Smooth muscle cell (in vitro differentiated cells): ENCODE measurements at regions not wholly inside any gene's neighbourhood (a gene's known extent, or its start where the extent isn't known, plus 50 kb on each side); places are given as distances from the start of the nearest gene placed in this dataset.

Experiments
- DNase-seq: peaks from one replicate; lab custom pipeline; 2025; ENCODE audit not compliant: unreplicated experiment; lab: John Stamatoyannopoulos, UW
- H2AFZ ChIP-seq: fragments of 200-600 bp; sonication (generic); 2 replicates; pipeline ENCODE4 v1.6.0; 2016; ENCODE audit warnings: antibody characterized with exemption, low read depth, mild to moderate bottlenecking
- H3F3A ChIP-seq: fragments of 200-600 bp; sonication (generic); 2 replicates; pipeline ENCODE4 v1.6.0; 2017; ENCODE audit warnings: antibody characterized with exemption, low read depth
- H3K27ac ChIP-seq: fragments of 200-600 bp; sonication (generic); 2 replicates; pipeline ENCODE4 v1.5.1; 2016; ENCODE audit warnings: low read depth, mild to moderate bottlenecking
- H3K27me3 ChIP-seq: fragments of 200-600 bp; sonication (generic); 2 replicates; pipeline ENCODE4 v1.6.1; 2016; ENCODE audit warnings: low read depth, mild to moderate bottlenecking
- H3K36me3 ChIP-seq: fragments of 200-600 bp; sonication (generic); 2 replicates; pipeline ENCODE4 v1.5.1; 2016; ENCODE audit warnings: low read depth
- H3K4me1 ChIP-seq: fragments of 200-600 bp; sonication (generic); 2 replicates; pipeline ENCODE4 v1.5.1; 2016; ENCODE audit warnings: low read depth
- H3K4me2 ChIP-seq: fragments of 200-600 bp; sonication (generic); 2 replicates; pipeline ENCODE4 v1.6.0; 2016; ENCODE audit warnings: mild to moderate bottlenecking
- H3K4me3 ChIP-seq: fragments of 200-600 bp; sonication (generic); 2 replicates; pipeline ENCODE4 v1.5.1; 2016; ENCODE audit warnings: mild to moderate bottlenecking
- H3K79me2 ChIP-seq: fragments of 200-600 bp; sonication (generic); 2 replicates; pipeline ENCODE4 v1.6.0; 2016; ENCODE audit warnings: low read depth, mild to moderate bottlenecking
- H3K9ac ChIP-seq: fragments of 200-600 bp; sonication (generic); 2 replicates; pipeline ENCODE4 v1.6.0; 2016; ENCODE audit warnings: low read depth
- H3K9me3 ChIP-seq: fragments of 200-600 bp; sonication (generic); replicated peaks from 2 replicates; pipeline ENCODE4 v1.5.1; 2016; ENCODE audit warnings: low read depth
- H4K20me1 ChIP-seq: fragments of 200-600 bp; sonication (generic); 2 replicates; pipeline ENCODE4 v1.6.0; 2016; ENCODE audit warnings: low read depth
- CTCF ChIP-seq: fragments of 200-600 bp; sonication (generic); IDR thresholded peaks from 2 replicates; pipeline ENCODE4 v1.5.1; 2017; ENCODE audit warnings: borderline replicate concordance, mild to moderate bottlenecking, antibody characterized with exemption; ENCODE audit not compliant: insufficient read depth, poor library complexity, severe bottlenecking
- WGBS: methylation state at CpG from one replicate; pipeline ENCODE4 v1.1.7; 2016; ENCODE audit warnings: low lambda C conversion rate; 5-methylcytosine and 5-hydroxymethylcytosine counted together

GRCh38 chr2:191537921-191538320 lies 140.0 kb upstream of the NABP1 start:
- no peak overlapping the region for H3K4me2 ChIP-seq
- H2AFZ ChIP-seq, result no peak overlapping the region
- H3K27ac ChIP-seq, result no peak overlapping the region
- H3K27me3 ChIP-seq, result no peaks in the 10 kb centered on the region
- H3K4me1 ChIP-seq, result peaks cover 7% of the 10 kb centered on the region
- no peak overlapping the region for H3K9ac ChIP-seq
- H3K4me3 ChIP-seq, result no peak overlapping the region
- H3K36me3 ChIP-seq, result no peaks in the 10 kb centered on the region
- no peaks in the 10 kb centered on the region for H3K9me3 ChIP-seq
- H4K20me1 ChIP-seq, result no peaks in the 10 kb centered on the region
- WGBS, result 88% methylated on average over 4 of the region's 4 CpGs
- no peak for DNase-seq
- no peaks in the 10 kb centered on the region for H3F3A ChIP-seq
- no peak for TF ChIP-seq CTCF
- no peaks in the 10 kb centered on the region for H3K79me2 ChIP-seq

- H3K36me3 ChIP-seq, result no peaks in the 10 kb centered on the region
- peaks cover 7% of the 10 kb centered on the region for H3K4me1 ChIP-seq
- H3F3A ChIP-seq, result peaks cover under 1% of the 10 kb centered on the region
- H3K9me3 ChIP-seq, result no peaks in the 10 kb centered on the region
- no peak for TF ChIP-seq CTCF
- no peak for DNase-seq
- WGBS, result 34% methylated on average over 7 of the region's 7 CpGs
- no peak overlapping the region for H3K27ac ChIP-seq
- no peaks in the 10 kb centered on the region for H3K27me3 ChIP-seq
- no peak overlapping the region for H3K9ac ChIP-seq
- H2AFZ ChIP-seq, result peak overlapping the region; percentile 27
- H3K79me2 ChIP-seq, result no peaks in the 10 kb centered on the region
- no peak overlapping the region for H3K4me3 ChIP-seq
- H4K20me1 ChIP-seq, result no peaks in the 10 kb centered on the region
- no peak overlapping the region for H3K4me2 ChIP-seq
Measured at GRCh38 chr2:191538334-191538903, 139.5 kb upstream of the NABP1 start.

GRCh38 chr2:191539068-191539467 lies 138.9 kb upstream of the NABP1 start:
- Histone ChIP-seq H3K4me1 (peaks cover 7% of the 10 kb centered on the region), H4K20me1 (no peaks in the 10 kb centered on the region), H3K9me3 (no peaks in the 10 kb centered on the region), H3F3A (peaks cover 4% of the 10 kb centered on the region), H3K4me3 (no peak overlapping the region), H3K4me2 (no peak overlapping the region), H3K27me3 (no peaks in the 10 kb centered on the region), H3K79me2 (no peaks in the 10 kb centered on the region), H3K9ac (no peak overlapping the region), H3K36me3 (no peaks in the 10 kb centered on the region), H3K27ac (no peak overlapping the region), H2AFZ (peak overlapping the region; percentile 27)
- 21% methylated on average over 2 of the region's 2 CpGs for WGBS
- no peak for DNase-seq
- TF ChIP-seq CTCF, result peak; percentile 71

- H3K9ac ChIP-seq, result no peak overlapping the region
- TF ChIP-seq CTCF, result no peak
- no peaks in the 10 kb centered on the region for H3K79me2 ChIP-seq
- no peak overlapping the region for H3K27ac ChIP-seq
- H3K27me3 ChIP-seq, result no peaks in the 10 kb centered on the region
- peaks cover 4% of the 10 kb centered on the region for H3F3A ChIP-seq
- no peaks in the 10 kb centered on the region for H4K20me1 ChIP-seq
- H2AFZ ChIP-seq, result no peak overlapping the region
- no peak for DNase-seq
- no peak overlapping the region for H3K4me3 ChIP-seq
- H3K4me2 ChIP-seq, result no peak overlapping the region
- peaks cover 7% of the 10 kb centered on the region for H3K4me1 ChIP-seq
- WGBS, result 100% methylated on average over 2 of the region's 2 CpGs
- H3K9me3 ChIP-seq, result no peaks in the 10 kb centered on the region
- H3K36me3 ChIP-seq, result no peaks in the 10 kb centered on the region
Measured at GRCh38 chr2:191540681-191541080, 137.3 kb upstream of the NABP1 start.
